NOMO-1 treated with DMSO at 0.1 percent for 48 hours (cell line): ENCODE measurements at regions not wholly inside any gene's neighbourhood (a gene's known extent, or its start where the extent isn't known, plus 50 kb on each side); places are given as distances from the start of the nearest gene placed in this dataset.
"Not testable (repeated sequence)": the region's sequence is repeated elsewhere in the genome, so short reads cannot be mapped to it uniquely, and the experiment has no call there.

Experiments used
- DNase-seq: peaks from one replicate; lab custom pipeline; 2025; ENCODE audit not compliant: unreplicated experiment; lab: John Stamatoyannopoulos, UW

- DNase-seq, result not testable (repeated sequence)
Observed at GRCh38 chr16:29284159-29284558, 122.4 kb downstream of the NPIPB11 start.

GRCh38 chr16:29278097-29278871, 128.2 kb downstream of the NPIPB11 start:
- DNase-seq, result not testable (repeated sequence)

- DNase-seq, result not testable (repeated sequence)
Observed at GRCh38 chr16:29276446-29276845, 130.1 kb downstream of the NPIPB11 start.

DNA sequence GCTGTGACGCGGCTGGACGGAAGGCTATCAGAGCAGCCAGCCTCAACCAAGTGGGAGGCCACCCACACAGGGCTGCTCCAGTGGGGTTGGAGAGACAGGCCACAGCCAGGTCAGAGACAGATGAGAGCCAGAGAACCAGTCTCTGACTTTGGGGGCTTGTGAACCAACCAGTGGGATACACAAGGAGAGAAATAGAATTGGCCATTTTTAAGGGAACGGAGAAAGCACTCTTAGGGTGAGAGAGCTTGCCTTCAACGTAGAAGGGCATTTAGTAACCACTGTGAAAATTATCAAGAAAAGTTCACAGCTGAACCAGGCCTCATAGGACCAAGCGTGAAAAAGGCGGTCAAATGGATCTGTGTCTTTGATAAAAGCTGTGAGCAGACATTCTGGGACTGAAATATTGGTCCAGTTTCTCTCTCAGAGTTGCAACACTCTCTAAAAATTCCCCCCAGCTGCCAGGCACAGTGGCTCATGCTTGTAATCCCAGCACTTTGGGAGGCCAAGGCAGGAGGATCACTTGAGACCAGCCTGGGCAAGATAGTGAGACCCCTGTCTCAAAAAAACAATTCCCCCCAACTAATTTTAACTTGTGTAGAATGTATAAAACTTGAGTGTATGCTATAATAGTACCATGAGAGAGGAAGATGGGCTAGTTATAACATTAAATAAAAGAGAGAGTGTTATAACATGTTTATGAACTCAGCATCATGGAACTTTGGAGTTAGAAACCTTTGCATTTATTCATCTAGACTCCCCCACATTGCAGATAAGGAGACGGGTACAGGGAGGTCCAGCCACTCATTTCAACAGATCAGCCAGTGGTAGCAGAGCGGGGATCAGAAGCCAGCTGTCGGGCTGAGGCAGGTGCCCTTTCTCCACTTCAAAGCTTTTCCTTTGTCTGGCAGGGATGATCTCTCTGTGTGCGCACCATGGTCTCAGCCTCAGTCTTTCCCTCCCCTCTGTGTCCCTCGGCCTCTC, 132.2 kb downstream of the NPIPB11 start:
- DNase-seq, result not testable (repeated sequence)

DNA sequence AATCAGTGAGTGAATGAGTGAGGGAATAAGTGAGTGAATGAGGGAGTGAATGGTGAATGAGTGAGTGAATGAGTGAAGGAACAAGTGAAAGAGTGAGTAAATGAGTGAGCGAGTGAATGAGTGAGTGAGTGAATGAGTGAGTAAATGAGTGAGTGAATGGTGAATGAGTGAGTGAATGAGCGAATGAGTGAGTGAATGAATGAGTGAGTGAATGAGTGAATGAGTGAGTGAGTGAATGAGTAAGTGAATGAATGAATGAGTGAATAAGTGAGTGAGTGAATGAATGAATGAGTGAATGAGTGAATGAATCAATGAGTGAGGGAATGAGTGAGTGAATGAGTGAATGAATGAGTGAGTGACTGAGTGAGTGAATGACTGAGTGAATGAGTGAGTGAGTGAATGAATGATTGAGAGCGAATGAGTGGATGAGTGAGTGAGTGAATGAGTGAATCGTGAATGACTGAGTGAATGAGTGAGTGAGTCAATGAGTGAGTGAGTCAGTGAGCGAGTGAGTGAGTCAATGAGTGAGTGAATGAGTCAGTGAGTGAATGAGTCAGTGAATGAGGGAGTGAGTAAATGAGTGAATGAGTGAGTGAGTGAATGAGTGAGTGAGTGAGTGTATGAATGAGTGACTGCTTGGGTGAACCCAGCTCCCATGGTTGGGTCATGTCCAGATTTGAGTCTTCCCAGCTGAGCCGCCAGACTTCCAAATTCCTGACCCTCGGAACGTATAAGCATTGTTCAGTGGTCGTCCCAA, 133.0 kb downstream of the NPIPB11 start:
- DNase-seq, result not testable (repeated sequence)

DNA sequence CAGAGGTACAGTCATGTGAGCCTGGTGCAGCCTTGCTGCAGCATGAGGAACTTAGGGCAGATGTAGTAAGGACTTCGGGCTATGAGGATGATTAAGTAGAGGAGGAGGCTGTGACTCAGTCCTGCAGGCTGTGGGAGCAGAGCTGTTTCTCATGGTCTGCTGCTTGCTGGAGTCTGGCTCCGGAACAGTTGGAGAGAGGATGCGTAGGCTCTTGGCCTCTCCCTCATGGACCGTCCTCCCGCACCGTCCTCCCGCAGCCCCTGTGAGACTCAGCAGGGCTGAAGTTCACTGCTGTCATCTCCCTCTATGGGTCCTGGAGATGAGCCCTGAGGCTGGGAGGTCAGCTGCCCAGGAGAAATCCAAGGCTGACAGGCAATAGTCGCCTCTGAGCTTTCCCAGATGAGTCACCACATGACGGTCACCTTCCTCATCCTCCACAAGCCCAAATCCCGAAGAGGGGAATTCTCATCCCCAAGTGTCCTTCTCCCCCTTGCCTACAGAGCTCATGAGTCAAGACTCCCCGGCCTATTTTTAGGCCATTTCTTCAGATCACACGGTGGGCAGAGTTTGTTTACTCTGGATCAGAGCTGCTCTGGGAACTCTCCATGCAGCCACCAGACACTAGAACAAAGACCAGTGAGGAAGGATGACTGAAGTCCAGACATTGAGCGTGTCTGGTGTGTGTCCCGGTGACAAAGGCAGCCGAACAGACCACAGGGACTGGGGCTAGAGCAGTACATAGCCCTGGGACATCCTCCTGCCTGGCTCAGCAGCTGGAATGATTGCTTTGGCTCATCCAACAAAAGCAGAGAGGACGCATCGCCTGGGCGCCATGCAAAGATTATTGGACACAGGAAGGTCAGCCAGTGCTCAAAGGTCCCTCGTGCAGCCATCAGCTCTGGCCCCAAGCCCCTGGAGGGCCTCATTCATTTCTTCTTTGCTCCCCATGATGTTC, 134.5 kb downstream of the NPIPB11 start:
- DNase-seq, result not testable (repeated sequence)

DNA sequence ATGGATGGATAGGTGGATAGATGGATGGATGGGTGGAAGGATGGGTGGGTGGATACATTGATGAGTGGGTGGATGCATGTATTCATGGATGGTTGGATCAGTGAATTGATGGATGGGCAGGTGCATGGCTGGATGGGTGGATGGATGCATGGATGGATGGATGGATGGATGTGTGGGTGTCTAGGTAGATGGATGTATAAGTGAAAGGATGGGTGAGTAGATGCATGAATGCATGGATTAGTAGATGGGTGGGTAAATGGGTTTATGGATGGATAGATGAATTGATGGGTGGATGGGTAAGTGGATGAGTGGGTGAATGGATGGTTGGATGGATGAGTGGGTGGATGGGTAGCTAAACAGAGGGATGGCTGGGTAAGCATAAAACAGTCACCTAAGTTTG, 135.6 kb downstream of the NPIPB11 start:
- DNase-seq, result not testable (repeated sequence)

- DNase-seq, result not testable (repeated sequence)
Observed at GRCh38 chr16:29270033-29270432, 136.5 kb downstream of the NPIPB11 start.

- not testable (repeated sequence) for DNase-seq
Observed at GRCh38 chr16:29269192-29269811, 137.2 kb downstream of the NPIPB11 start.

DNA sequence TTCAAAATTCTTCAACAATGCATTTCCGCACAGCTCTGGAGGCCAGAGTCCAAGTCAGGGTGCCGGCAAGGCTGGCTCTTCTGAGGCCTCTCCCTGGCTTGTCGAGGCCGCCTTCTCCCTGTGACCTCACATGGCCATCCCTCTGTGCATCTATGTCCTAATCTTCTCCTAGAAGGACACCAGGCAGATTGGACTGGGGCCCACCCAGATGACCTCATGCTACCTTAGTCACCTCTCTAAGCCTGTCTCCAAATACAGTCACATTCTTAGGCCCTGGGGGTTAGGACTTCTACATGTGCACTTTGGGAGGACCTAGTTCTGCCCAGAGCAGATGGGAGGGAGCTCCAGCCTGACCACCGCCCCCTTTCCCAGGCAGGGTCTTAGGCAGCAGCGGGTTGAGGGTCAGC, 137.7 kb downstream of the NPIPB11 start:
- DNase-seq, result not testable (repeated sequence)

GRCh38 chr16:29268348-29268747, 138.2 kb downstream of the NPIPB11 start:
- not testable (repeated sequence) for DNase-seq

GRCh38 chr16:29267891-29268290, 138.6 kb downstream of the NPIPB11 start:
- DNase-seq, result not testable (repeated sequence)

- DNase-seq, result not testable (repeated sequence)
Observed at GRCh38 chr16:29267055-29267619, 139.4 kb downstream of the NPIPB11 start.

DNA sequence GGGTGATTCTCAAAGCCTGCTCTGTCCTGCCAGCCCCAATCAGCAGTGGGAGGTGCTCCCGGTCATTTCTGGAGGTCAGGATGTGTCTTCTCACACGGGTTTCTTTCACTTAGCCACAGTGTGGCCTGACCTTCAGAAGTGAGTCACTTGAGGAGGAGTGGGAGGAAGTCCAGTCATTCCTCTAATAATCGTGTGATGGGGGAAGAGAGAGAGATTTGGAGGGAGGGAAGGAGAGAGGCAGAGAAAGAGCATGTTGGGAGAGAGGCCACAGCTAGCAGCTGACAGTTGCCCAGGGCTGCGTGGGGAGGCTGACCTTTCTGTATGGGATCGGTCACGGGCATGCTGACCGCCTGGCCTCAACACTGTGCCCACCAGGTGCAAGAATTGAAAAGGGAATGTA, 139.9 kb downstream of the NPIPB11 start:
- DNase-seq, result not testable (repeated sequence)

DNA sequence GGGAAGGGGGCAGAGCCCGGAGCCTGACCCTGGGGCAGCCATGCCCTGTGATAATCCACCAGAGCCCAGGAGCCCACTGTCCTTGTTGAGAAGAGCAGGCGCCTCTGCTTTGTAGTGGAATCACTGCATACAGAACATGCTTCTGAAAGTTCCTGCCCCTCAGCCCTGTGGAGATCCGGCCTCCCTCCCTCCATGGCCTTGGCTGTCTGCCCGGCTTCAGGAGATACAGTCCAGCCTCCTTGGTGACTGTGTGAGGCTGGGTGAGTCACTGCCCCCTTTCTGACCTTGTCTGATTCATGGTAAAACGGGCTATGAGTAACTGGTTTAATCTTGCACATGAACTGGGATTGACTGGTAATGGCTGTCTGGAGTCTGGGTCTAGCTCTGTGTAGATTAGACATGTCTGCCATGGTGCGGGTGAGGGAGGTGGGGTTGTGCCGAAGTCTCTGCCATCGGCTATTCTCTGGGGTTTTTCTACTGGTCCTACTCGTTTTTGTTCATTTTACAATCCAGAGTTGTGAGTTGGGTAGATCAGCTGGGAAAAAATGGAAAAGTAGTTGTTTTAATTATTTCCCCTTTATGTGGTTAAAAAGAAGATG, 141.2 kb downstream of the NPIPB11 start:
- not testable (repeated sequence) for DNase-seq

DNA sequence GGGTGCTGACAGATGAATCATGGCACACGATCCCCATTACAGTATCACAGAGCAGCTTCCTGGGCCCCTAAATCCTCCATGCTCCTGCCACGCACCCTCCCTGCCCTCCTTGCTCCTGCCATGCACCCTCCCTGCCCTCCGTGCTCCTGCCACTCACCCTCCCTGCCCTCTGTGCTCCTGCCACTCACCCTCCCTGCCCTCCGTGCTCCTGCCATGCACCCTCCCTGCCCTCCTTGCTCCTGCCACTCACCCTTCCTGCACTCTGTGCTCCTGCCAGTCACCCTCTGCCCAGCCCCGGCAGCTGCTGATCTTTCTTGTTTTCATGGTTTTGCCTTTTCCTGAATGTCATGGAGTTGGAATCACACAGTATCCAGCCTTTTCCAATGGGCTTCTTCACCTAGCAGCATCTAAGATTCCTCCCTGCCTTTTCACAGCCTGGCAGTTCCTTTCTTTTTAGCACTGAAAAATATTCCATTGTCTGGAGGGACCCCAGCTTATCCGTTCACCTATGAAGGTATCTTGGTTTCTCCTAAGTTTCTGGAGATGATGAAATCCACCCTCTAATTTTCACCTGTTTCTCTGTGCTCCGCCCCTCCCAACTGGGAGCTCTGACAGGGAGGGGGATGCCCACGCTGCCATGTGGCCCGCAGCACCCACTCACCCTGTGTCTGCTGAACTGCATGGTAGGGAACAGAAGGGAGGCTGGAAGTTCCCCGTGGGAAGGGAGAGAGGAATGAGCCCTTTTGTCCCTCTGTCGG, 142.3 kb downstream of the NPIPB11 start:
- DNase-seq, result not testable (repeated sequence)

DNA sequence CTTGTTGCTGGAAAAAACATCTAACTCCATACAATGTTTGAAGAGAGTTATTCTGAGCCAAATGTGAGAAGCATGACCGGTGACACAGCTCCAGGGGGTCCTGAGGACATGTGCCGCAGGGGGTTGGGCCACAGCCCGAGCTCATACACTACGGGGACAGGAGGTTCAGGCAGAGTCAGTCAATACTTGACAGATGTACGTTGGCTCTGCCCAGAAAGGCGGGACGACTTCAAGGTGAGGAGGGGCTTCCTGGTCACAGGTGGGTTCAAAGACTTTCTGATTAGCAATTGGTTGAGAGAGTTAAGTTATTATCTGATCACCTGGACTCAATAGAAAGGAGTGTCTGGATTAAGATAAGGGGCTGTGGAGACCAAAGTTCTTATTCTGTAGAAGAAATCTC, 143.8 kb downstream of the NPIPB11 start:
- DNase-seq, result not testable (repeated sequence)
